PFSK-1 (cell line): ENCODE measurements at regions not wholly inside any gene's neighbourhood (a gene's known extent, or its start where the extent isn't known, plus 50 kb on each side); places are given as distances from the start of the nearest gene placed in this dataset.

Experiments used
- FOXP2 ChIP-seq: optimal IDR thresholded peaks from 2 replicates; pipeline ENCODE3; 2011; ENCODE audit warnings: borderline replicate concordance, control low read depth, inconsistent platforms; ENCODE audit not compliant: insufficient read depth; ENCODE audit errors: extremely low read length, extremely low read depth
- POLR2AphosphoS5 ChIP-seq: IDR thresholded peaks from 2 replicates; pipeline ENCODE4 v1.6.1; 2012; ENCODE audit warnings: low read depth, mild to moderate bottlenecking, control low read depth, low read length, moderate library complexity
- SIN3A ChIP-seq: IDR thresholded peaks from 2 replicates; pipeline ENCODE4 v1.6.1; 2012; ENCODE audit warnings: mild to moderate bottlenecking, low read length, moderate library complexity, borderline replicate concordance; ENCODE audit not compliant: insufficient read depth
- TAF1 ChIP-seq: IDR thresholded peaks from 2 replicates; pipeline ENCODE4 v1.6.1; 2012; ENCODE audit warnings: low read length, control low read depth, borderline replicate concordance; ENCODE audit not compliant: insufficient read depth
- TF ChIP-seq, protein P1 (sequence below), 2 experiments: IDR thresholded peaks; 2 replicates each; pipeline versions ENCODE4 v1.6.1 to v1.8.0; 2011 to 2012; ENCODE audit warnings: low read depth in 2 of 2, low read length in 2 of 2, control low read depth in 1 of 2, inconsistent platforms in 1 of 2, mild to moderate bottlenecking in 1 of 2, moderate library complexity in 1 of 2; ENCODE audit not compliant: insufficient read depth in 1 of 2

DNA sequence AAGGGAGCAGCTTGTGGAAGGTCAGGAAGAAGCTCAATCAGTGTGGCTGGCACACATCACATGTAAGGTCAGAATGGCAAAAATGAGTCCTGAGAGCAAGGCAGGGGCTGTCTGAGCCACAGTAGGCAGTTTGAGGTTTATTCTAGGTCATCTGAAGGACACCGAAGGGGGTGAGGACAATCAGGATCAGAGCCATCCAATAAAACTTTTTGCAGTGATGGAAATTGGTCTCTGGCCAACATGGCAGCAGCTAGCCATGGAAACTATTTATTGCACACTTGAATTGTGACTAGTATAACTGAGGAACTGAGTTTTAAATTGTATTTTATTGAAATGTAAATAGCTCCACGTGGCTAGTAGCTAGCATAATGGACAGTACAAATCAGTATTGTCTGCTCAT lies 97.0 kb upstream of the CACNA1E start:
- TF ChIP-seq FOXP2 (no peak), SIN3A (no peak), POLR2AphosphoS5 (no peak), TAF1 (no peak)
- TF ChIP-seq, protein P1, sequence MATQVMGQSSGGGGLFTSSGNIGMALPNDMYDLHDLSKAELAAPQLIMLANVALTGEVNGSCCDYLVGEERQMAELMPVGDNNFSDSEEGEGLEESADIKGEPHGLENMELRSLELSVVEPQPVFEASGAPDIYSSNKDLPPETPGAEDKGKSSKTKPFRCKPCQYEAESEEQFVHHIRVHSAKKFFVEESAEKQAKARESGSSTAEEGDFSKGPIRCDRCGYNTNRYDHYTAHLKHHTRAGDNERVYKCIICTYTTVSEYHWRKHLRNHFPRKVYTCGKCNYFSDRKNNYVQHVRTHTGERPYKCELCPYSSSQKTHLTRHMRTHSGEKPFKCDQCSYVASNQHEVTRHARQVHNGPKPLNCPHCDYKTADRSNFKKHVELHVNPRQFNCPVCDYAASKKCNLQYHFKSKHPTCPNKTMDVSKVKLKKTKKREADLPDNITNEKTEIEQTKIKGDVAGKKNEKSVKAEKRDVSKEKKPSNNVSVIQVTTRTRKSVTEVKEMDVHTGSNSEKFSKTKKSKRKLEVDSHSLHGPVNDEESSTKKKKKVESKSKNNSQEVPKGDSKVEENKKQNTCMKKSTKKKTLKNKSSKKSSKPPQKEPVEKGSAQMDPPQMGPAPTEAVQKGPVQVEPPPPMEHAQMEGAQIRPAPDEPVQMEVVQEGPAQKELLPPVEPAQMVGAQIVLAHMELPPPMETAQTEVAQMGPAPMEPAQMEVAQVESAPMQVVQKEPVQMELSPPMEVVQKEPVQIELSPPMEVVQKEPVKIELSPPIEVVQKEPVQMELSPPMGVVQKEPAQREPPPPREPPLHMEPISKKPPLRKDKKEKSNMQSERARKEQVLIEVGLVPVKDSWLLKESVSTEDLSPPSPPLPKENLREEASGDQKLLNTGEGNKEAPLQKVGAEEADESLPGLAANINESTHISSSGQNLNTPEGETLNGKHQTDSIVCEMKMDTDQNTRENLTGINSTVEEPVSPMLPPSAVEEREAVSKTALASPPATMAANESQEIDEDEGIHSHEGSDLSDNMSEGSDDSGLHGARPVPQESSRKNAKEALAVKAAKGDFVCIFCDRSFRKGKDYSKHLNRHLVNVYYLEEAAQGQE (IDR thresholded peaks at IDR 0.05; ENCODE audit: insufficient read depth in 1 of 2, low read depth in 2 of 2, low read length in 2 of 2), result no peak

DNA sequence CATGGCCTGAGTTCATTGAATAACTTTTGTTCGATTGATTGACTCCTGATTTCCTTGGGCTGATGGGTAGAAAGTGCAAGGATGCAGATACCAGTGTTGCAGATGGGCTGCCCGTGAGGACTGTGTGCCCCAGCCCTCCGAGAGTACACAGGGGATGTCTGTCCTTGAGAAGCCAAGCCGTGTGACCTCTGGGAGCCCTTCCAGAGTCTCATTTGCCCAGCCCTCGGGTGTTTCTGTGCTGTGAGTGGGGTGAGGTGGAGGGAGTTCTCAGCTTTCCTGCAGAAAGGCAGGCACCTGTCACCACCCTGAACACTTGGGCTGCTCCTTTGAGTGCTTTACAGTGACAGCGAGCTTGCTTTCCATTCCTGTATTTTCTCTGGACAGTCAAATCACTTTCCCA lies 96.4 kb upstream of the CACNA1E start:
- no peak for TF ChIP-seq FOXP2
- TF ChIP-seq POLR2AphosphoS5, result no peak
- TF ChIP-seq, protein P1 (IDR thresholded peaks at IDR 0.05; ENCODE audit: insufficient read depth in 1 of 2, low read depth in 2 of 2, low read length in 2 of 2), result no peak
- no peak for TF ChIP-seq TAF1
- TF ChIP-seq SIN3A, result no peak

DNA sequence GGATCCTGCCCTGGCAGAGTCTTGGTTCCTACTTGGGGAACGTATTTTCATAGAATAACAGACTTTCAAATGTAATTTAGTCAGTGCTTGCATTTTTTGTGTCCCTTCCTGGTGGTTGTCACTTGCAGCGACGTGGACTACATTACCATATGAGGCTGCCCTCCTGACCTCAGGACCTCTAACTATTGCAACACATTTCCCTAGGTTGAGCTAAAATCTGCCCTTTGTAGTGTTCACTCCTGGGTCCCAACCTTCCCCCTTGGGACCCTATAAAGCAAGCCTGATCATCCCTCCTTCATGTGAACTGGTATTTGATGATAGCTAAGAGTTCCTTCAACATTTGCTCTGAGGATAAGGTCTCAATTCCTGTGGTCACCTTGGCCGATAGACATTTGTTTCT lies 95.6 kb upstream of the CACNA1E start:
- TF ChIP-seq TAF1 (no peak), FOXP2 (no peak), POLR2AphosphoS5 (no peak), SIN3A (no peak)
- TF ChIP-seq, protein P1 (IDR thresholded peaks at IDR 0.05; ENCODE audit: insufficient read depth in 1 of 2, low read depth in 2 of 2, low read length in 2 of 2), result no peak

DNA sequence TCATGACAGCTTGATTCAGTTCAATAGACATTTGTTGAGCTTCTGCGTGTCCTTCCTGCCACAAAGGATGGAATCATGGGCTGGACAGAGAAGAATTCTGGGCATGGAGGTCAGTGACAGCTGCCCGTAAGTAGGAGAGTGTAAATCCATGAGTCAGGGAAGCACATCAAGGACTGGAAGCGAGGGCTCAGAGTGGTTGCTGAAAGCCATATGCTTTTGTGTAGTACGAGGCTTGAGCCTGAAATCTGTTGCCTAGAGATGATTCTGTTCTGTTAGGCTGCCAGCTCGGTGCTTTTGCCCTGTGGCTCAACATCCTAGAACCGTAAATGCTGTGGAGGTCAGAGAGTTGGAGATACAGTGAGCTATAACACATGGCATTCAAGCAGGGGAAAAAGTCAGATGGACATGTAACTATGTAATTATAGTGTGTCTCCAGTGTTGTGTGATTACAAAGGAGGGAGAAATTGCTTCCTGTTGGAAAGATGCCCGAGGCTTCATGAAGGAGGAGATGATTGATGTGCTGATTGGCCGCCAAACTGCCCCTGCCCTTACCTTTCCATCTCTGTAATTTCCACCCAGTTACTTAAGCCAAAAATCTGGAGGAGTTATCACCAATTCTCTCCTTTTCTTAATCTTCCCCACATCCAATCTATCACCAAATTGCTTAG lies 92.8 kb upstream of the CACNA1E start:
- no peak for TF ChIP-seq POLR2AphosphoS5
- TF ChIP-seq, protein P1 (IDR thresholded peaks at IDR 0.05; ENCODE audit: insufficient read depth in 1 of 2, low read depth in 2 of 2, low read length in 2 of 2), result no peak
- TF ChIP-seq FOXP2, result no peak
- no peak for TF ChIP-seq TAF1
- TF ChIP-seq SIN3A, result no peak

DNA sequence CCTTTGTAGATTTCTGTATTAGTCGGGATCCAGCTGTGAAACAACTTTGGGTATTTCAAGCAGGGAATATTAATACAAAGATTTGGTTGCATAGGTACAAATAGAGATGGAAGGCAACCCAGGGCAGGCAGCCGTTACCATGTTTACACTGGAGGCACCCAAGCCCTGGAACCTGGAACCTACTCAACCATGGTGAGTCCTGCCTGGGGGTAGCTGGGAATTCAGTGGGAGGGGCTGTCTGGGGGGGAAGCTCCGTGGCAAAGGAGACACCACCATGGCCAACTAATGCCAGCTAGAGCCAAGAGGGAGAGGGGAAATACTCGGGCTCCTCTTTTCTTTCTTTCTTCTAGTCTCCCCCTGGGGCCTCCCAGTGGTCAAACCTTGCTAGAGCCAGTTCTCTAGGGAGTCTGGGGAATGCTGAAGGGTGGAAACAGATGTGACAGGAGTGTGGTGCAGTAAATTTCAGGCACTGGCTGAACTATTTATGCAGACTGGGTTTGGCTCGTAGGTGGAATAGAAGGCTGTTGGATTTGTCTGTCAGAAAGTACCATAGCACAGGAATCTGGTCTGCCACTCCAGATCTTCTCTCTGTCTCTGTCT lies 91.9 kb upstream of the CACNA1E start:
- TF ChIP-seq POLR2AphosphoS5 (no peak), FOXP2 (no peak), SIN3A (no peak), TAF1 (no peak)
- TF ChIP-seq, protein P1 (IDR thresholded peaks at IDR 0.05; ENCODE audit: insufficient read depth in 1 of 2, low read depth in 2 of 2, low read length in 2 of 2), result no peak
